ENCODE measurements at regions not wholly inside any gene's neighbourhood (a gene's known extent, or its start where the extent isn't known, plus 50 kb on each side); places are given as distances from the start of the nearest gene placed in this dataset.

DNA sequence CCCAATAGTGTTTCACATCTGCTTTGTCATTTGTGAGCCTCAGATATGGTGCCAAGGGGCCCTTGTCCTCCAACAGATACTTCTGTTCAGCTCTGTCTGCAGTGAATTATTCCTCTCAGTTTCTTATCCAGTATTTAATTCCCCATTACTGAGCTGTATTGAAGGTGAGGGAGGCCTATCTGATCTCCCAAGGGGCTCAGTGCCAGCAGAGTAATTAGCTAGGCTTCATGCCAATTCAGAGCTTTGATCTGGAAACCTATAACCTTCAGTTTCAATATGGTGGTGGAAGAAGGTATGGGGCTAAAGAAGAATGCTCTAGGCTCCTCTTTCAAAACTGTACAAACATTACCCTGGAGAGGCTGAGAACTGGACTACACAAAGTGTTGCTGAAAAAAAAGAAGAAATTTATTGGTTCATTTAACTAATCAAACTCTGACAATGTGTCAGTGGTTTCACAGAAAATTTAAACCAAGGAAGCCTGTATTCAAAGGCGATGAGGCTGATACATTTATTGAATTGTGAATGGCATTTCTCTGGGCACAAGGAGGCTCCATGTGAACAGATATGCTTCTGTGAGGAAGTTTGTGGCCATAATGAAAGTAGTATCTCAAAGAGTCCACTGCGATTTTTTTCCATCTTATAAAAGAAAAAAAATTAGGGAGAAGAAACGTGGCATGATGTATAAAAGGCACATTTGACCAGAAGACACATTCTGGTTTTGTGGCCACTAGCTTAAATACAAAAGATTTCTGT, 397.8 kb downstream of the TLE4 start:
- no peak overlapping the region for H3K4me3 ChIP-seq (ENCODE audit: low read depth, low read length)
- H3K27ac ChIP-seq (ENCODE audit: low read depth, low read length): no peak overlapping the region
- H3K9ac ChIP-seq (ENCODE audit: low read depth, low read length): no peak overlapping the region
- H3K4me1 ChIP-seq (ENCODE audit: control insufficient read depth, insufficient read depth, low read length): peaks cover under 1% of the 10 kb centered on the region
- H3K36me3 ChIP-seq (ENCODE audit: control insufficient read depth, insufficient read depth, low read length): no peaks in the 10 kb centered on the region
- H3K27me3 ChIP-seq (ENCODE audit: control insufficient read depth, insufficient read depth, low read length): peaks cover 18% of the 10 kb centered on the region
- H3K9me3 ChIP-seq (ENCODE audit: control insufficient read depth, insufficient read depth, low read length): no peaks in the 10 kb centered on the region

DNA sequence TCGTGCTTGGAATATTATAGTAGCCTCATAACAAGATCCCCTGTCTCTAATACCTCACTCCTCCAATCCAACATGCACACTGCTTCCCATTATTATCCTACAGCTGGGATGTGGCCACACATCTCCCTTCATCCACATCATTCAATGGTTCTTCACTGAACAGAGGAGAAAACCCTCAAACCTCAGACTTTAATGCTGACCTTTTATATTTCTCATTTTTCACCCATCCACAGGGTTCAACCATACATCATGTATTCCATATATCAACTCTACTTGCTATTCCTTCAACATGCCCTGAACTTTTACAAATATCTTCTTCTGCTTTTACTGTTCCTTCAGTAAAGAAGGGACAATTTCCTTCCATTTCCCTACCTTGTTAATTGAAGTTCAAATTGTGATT, 396.8 kb downstream of the TLE4 start:
- Histone ChIP-seq H3K9ac (ENCODE audit: low read depth, low read length) (no peak overlapping the region), H3K27ac (ENCODE audit: low read depth, low read length) (no peak overlapping the region), H3K4me1 (ENCODE audit: control insufficient read depth, insufficient read depth, low read length) (0 out of 2 replicates have a peak, but pooled peaks cover 2% of the 10 kb centered on the region), H3K4me3 (ENCODE audit: low read depth, low read length) (no peak overlapping the region), H3K36me3 (ENCODE audit: control insufficient read depth, insufficient read depth, low read length) (no peaks in the 10 kb centered on the region), H3K27me3 (ENCODE audit: control insufficient read depth, insufficient read depth, low read length) (peaks cover 29% of the 10 kb centered on the region), H3K9me3 (ENCODE audit: control insufficient read depth, insufficient read depth, low read length) (no peaks in the 10 kb centered on the region)

DNA sequence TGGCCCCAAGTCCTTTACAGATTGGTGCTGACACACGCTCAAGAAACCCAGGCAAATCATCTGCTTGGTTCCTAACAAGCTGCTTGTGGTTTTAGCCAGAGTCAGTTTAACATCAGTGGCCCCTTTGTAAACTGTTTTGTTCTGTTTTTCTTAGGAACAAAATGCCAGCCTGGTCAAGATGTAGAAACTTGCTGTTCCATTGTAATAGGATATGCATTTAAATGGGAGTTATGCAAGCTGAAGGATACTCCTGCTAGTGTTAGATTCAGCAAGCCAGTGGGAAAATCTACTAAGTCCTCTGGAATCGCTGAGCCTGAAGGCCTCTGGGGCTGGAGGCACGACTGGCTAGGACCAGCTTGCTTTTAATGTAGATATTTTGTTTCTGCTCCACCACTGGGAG, 391.1 kb downstream of the TLE4 start:
- Histone ChIP-seq H3K27me3 (ENCODE audit: control insufficient read depth, insufficient read depth, low read length) (peaks cover 58% of the 10 kb centered on the region), H3K4me3 (ENCODE audit: low read depth, low read length) (no peak overlapping the region), H3K4me1 (ENCODE audit: control insufficient read depth, insufficient read depth, low read length) (peaks cover 19% of the 10 kb centered on the region), H3K9ac (ENCODE audit: low read depth, low read length) (no peak overlapping the region), H3K27ac (ENCODE audit: low read depth, low read length) (peak overlapping the region; percentile 32), H3K9me3 (ENCODE audit: control insufficient read depth, insufficient read depth, low read length) (no peaks in the 10 kb centered on the region), H3K36me3 (ENCODE audit: control insufficient read depth, insufficient read depth, low read length) (no peaks in the 10 kb centered on the region)

DNA sequence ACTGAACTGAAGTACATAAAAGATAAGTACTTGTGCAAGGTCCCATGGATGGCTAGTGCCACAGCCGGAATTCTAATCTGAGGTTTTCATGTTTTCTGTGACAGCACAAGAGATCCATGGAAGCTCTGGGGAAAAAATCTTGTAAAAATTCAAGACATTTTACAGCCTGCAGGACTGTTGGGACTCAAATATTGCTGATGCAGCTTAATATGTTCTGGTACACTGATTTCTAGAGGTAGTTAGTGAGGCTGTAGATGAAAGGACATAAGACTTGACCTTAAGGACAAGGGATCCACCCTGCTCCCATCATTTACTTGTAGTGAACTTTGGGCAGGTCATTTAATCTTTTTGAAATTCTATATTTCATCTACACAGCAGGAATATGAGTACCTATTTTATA, 390.4 kb downstream of the TLE4 start:
- Histone ChIP-seq H3K4me3 (ENCODE audit: low read depth, low read length) (no peak overlapping the region), H3K36me3 (ENCODE audit: control insufficient read depth, insufficient read depth, low read length) (no peaks in the 10 kb centered on the region), H3K9me3 (ENCODE audit: control insufficient read depth, insufficient read depth, low read length) (no peaks in the 10 kb centered on the region), H3K27me3 (ENCODE audit: control insufficient read depth, insufficient read depth, low read length) (peaks cover 58% of the 10 kb centered on the region), H3K27ac (ENCODE audit: low read depth, low read length) (no peak overlapping the region), H3K4me1 (ENCODE audit: control insufficient read depth, insufficient read depth, low read length) (peaks cover 19% of the 10 kb centered on the region), H3K9ac (ENCODE audit: low read depth, low read length) (no peak overlapping the region)

- Histone ChIP-seq H3K9me3 (ENCODE audit: control insufficient read depth, insufficient read depth, low read length) (no peaks in the 10 kb centered on the region), H3K36me3 (ENCODE audit: control insufficient read depth, insufficient read depth, low read length) (no peaks in the 10 kb centered on the region), H3K27me3 (ENCODE audit: control insufficient read depth, insufficient read depth, low read length) (peaks cover 3% of the 10 kb centered on the region; the same call in 1 of the 2 replicates), H3K9ac (ENCODE audit: low read depth, low read length) (no peak overlapping the region), H3K4me1 (ENCODE audit: control insufficient read depth, insufficient read depth, low read length) (no peaks in the 10 kb centered on the region), H3K27ac (ENCODE audit: low read depth, low read length) (no peak overlapping the region), H3K4me3 (ENCODE audit: low read depth, low read length) (no peak overlapping the region)
Observed at GRCh38 chr9:79955300-79955699, 383.5 kb downstream of the TLE4 start.

GRCh38 chr9:79953908-79954307, 382.1 kb downstream of the TLE4 start:
- Histone ChIP-seq H3K9me3 (ENCODE audit: control insufficient read depth, insufficient read depth, low read length) (no peaks in the 10 kb centered on the region), H3K4me3 (ENCODE audit: low read depth, low read length) (no peak overlapping the region), H3K9ac (ENCODE audit: low read depth, low read length) (no peak overlapping the region), H3K4me1 (ENCODE audit: control insufficient read depth, insufficient read depth, low read length) (no peaks in the 10 kb centered on the region), H3K27ac (ENCODE audit: low read depth, low read length) (no peak overlapping the region), H3K27me3 (ENCODE audit: control insufficient read depth, insufficient read depth, low read length) (no peaks in the 10 kb centered on the region), H3K36me3 (ENCODE audit: control insufficient read depth, insufficient read depth, low read length) (no peaks in the 10 kb centered on the region)

- no peak overlapping the region for H3K27ac ChIP-seq (ENCODE audit: low read depth, low read length)
- H3K27me3 ChIP-seq (ENCODE audit: control insufficient read depth, insufficient read depth, low read length): no peaks in the 10 kb centered on the region
- H3K9me3 ChIP-seq (ENCODE audit: control insufficient read depth, insufficient read depth, low read length): no peaks in the 10 kb centered on the region
- no peak overlapping the region for H3K9ac ChIP-seq (ENCODE audit: low read depth, low read length)
- no peaks in the 10 kb centered on the region for H3K4me1 ChIP-seq (ENCODE audit: control insufficient read depth, insufficient read depth, low read length)
- H3K36me3 ChIP-seq (ENCODE audit: control insufficient read depth, insufficient read depth, low read length): no peaks in the 10 kb centered on the region
- H3K4me3 ChIP-seq (ENCODE audit: low read depth, low read length): no peak overlapping the region
Observed at GRCh38 chr9:79952401-79952800, 380.6 kb downstream of the TLE4 start.

- Histone ChIP-seq H3K9ac (ENCODE audit: low read depth, low read length) (no peak overlapping the region), H3K27ac (ENCODE audit: low read depth, low read length) (no peak overlapping the region), H3K27me3 (ENCODE audit: control insufficient read depth, insufficient read depth, low read length) (no peaks in the 10 kb centered on the region), H3K9me3 (ENCODE audit: control insufficient read depth, insufficient read depth, low read length) (no peaks in the 10 kb centered on the region), H3K4me1 (ENCODE audit: control insufficient read depth, insufficient read depth, low read length) (no peaks in the 10 kb centered on the region), H3K4me3 (ENCODE audit: low read depth, low read length) (no peak overlapping the region), H3K36me3 (ENCODE audit: control insufficient read depth, insufficient read depth, low read length) (no peaks in the 10 kb centered on the region)
Observed at GRCh38 chr9:79946712-79947111, 374.9 kb downstream of the TLE4 start.

DNA sequence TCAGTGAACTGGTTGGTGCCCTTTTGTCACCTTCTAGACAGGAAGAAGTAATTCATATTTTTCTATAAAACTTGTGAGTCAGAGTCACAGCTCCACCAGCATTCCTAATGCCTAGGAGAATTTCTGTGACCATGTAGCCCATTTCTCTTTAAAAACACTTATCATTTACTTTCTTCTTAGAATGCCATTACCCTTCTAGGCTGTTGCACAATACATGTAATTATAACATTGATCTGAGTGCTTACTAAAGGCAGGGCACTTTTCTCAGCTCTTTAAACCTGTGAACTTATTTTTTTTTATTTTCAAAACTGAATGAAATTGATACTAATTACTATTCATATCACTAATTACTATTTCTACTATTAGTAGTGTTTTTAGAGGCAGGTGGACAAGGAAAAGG, 373.7 kb downstream of the TLE4 start:
- H3K4me3 ChIP-seq (ENCODE audit: low read depth, low read length): no peak overlapping the region
- H3K27ac ChIP-seq (ENCODE audit: low read depth, low read length): no peak overlapping the region
- no peaks in the 10 kb centered on the region for H3K9me3 ChIP-seq (ENCODE audit: control insufficient read depth, insufficient read depth, low read length)
- H3K9ac ChIP-seq (ENCODE audit: low read depth, low read length): no peak overlapping the region
- H3K36me3 ChIP-seq (ENCODE audit: control insufficient read depth, insufficient read depth, low read length): no peaks in the 10 kb centered on the region
- H3K27me3 ChIP-seq (ENCODE audit: control insufficient read depth, insufficient read depth, low read length): no peaks in the 10 kb centered on the region
- H3K4me1 ChIP-seq (ENCODE audit: control insufficient read depth, insufficient read depth, low read length): no peaks in the 10 kb centered on the region

- no peak overlapping the region for H3K27ac ChIP-seq (ENCODE audit: low read depth, low read length)
- H3K4me1 ChIP-seq (ENCODE audit: control insufficient read depth, insufficient read depth, low read length): no peaks in the 10 kb centered on the region
- no peaks in the 10 kb centered on the region for H3K36me3 ChIP-seq (ENCODE audit: control insufficient read depth, insufficient read depth, low read length)
- no peaks in the 10 kb centered on the region for H3K9me3 ChIP-seq (ENCODE audit: control insufficient read depth, insufficient read depth, low read length)
- H3K9ac ChIP-seq (ENCODE audit: low read depth, low read length): no peak overlapping the region
- no peaks in the 10 kb centered on the region for H3K27me3 ChIP-seq (ENCODE audit: control insufficient read depth, insufficient read depth, low read length)
- H3K4me3 ChIP-seq (ENCODE audit: low read depth, low read length): no peak overlapping the region
Observed at GRCh38 chr9:79945016-79945415, 373.3 kb downstream of the TLE4 start.

GRCh38 chr9:79940919-79941318, 369.2 kb downstream of the TLE4 start:
- H3K36me3 ChIP-seq (ENCODE audit: control insufficient read depth, insufficient read depth, low read length): no peaks in the 10 kb centered on the region
- no peak overlapping the region for H3K9ac ChIP-seq (ENCODE audit: low read depth, low read length)
- no peaks in the 10 kb centered on the region for H3K9me3 ChIP-seq (ENCODE audit: control insufficient read depth, insufficient read depth, low read length)
- no peak overlapping the region for H3K4me3 ChIP-seq (ENCODE audit: low read depth, low read length)
- H3K27me3 ChIP-seq (ENCODE audit: control insufficient read depth, insufficient read depth, low read length): no peaks in the 10 kb centered on the region
- no peak overlapping the region for H3K27ac ChIP-seq (ENCODE audit: low read depth, low read length)
- H3K4me1 ChIP-seq (ENCODE audit: control insufficient read depth, insufficient read depth, low read length): 0 out of 2 replicates have a peak, but pooled peaks cover 5% of the 10 kb centered on the region
